Fibroblast of skin of abdomen (primary cell): ENCODE measurements at regions not wholly inside any gene's neighbourhood (a gene's known extent, or its start where the extent isn't known, plus 50 kb on each side); places are given as distances from the start of the nearest gene placed in this dataset.
A peak's percentile ranks its signal among the peaks of the same experiment; 100 is the strongest.

Experiments
- DNase-seq: peaks from one replicate; pipeline ENCODE4 v3.0.0-alpha.2; 2013

DNA sequence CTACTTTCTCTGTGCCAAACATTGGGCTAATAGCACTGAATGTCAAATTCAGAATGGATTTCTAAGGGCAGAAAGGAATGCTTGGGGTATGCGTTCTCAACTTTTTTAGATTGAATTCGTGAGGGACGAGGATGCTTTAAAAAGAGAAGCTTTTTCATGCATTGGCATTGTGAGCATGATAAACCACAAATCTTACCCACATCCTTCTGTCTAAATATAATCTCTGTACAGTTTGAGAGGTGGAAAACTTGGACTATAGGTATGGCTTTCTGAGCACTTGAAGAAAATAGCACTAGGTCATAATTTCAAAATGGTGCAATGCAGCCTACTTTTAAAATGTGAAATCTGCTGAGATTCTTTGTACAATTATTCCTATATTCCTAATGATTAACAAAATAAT lies 71.4 kb upstream of the HHIP start:
- DNase-seq, result no peak

DNA sequence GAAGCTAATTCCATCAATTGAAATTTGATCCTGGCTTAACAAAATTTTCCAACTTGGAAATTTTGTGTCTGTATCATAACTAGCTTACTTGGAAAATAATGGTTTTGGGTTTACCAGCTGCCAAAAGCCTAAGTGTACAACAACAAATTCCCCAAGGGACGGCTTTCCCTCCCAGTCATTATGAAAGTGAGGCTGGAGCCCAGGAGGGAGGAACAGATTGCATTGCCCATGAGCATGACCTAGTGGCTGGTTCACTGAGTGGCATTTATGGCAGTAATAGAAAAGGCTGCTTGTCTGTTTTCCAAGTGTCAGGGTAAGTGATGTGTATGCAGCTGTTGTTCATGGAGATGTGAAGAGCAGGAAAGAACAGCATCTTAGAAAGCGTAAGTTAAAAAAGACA lies 70.8 kb upstream of the HHIP start:
- no peak for DNase-seq

DNA sequence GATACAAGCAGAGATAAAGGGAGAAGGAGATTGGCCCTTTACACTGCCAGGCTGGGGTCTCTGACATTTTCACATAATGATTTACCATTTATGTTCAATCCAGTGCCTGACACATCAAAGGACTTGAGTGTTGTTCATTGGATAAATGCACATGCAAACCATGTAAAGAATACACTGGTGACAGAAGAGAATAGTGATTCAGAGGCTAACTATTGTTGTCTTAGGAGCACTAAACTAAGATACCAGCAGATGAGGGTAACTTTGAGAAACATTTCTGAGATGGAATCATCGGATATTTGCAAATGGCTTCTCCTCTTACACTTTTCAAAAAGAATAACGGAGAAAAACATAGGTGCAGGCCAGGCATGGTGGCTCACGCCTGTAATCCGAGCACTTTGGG lies 67.3 kb upstream of the HHIP start:
- DNase-seq, result peak; percentile 52

DNA sequence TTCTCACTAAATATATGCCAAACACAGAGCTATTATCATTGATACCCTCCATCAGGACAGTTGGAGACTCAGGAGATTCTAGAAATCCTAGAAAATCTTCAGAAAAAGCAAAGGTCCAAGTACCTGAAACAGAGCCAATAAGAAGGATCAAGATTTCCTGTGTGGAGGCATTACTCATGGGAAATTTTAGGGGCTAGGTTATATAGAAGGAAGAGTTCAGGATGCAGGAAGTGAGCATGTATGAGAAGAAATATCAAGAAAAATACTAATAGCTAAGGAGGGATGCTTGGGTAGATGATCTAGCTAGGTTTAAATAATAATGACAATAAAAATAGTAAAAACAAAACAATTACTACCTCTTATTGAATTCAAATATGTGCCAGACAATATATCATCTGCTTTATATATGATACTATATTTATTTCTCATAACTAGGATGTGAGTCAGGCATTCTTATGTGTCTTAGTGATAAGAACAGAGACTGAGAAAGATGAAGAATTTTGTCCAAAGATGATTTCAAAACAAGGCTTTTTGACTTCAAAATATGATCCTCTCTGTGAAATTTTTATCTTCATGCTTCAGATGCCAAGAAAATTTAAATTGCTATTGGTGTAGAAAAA lies 66.4 kb upstream of the HHIP start:
- DNase-seq, result peak; percentile 58

DNA sequence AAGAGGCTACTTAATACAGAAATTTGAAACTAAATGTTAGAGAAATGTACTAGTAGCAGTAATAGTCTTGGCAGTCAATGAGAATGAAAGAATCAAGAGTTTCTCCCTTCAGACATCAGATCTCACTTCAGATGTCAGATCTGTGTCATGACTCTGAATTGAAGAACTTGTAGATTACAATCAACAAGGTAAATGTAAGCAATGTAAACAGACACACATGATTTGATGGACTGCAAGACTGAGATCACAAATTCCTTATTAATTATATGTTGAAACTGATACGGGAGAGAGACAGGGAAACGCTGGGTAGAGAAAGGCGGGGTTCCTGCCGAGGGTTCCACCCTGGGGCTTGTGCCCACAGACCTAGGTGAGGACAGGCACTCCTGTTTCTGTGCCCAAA lies 65.5 kb upstream of the HHIP start:
- DNase-seq, result no peak

DNA sequence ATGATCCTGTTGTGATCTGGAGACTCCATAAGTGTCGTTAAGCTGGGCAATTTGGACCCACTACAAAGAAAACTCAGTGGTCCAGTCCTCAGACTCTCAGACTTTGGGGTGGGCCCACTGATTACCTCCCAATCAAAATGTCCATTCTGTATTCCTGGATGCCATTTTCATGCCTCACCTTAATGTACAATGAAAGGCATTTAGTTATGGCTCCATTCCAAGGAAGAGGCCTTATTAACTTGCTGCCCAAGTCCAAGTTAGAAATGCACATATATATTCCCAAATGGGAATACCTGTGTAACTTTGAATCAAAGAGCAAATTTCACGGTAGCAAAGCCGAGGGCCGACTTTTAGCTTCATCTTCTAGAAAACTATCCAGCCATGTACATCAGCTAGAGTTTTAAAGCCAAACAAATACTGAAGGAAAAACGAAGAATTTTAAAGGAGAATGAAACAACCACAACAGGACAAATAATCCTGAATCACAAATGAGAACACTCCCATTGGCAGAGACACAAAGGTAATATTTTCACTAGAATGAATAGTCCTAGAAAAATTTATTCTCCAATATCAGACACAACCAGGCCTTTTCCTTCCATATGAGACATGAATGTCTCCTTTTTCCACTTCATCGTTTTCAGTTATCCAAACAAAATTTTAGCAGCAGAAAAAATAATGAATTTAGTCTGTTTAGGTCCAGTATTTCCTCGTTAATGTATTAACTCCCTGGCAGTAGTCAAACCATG lies 63.7 kb upstream of the HHIP start:
- peak; percentile 57 for DNase-seq

DNA sequence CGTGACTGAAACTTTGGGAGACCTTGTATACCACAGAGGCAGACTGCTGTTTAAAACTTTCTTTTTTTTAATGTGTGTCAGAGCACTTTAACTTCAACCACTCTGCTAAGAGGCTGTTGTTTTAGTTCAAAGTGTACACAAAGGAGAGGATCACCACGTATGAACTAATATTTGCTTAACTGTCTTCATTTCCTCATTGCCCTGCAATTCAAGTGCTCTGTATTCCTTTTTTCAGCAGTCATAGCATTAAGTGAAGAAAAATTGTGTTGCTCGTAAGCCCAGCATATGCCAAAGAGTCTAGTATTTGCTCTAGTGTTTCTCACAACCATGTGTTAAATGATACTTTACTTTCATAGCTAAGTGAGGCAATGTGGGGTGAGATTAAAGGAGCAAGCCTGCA lies 63.0 kb upstream of the HHIP start:
- no peak for DNase-seq

DNA sequence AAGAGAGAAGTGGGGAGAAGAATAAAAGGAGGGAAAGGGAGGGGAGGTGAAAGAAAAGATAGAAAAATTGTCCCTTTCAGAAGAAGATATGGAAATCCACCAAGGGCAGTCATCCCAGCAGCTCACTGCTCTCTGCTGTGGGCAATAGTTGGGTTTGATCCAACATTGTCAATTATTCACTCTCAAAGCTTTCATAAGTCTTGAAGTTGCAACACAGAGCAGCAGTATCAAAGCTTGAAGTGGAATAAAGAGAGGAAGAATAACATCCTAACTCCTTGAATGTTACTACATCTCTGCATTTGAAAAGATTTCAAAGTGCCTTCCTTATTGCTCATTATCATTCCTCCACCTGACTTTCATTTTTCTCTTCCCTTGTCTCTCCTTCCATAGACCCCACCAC lies 62.3 kb upstream of the HHIP start:
- peak; percentile 55 for DNase-seq

DNA sequence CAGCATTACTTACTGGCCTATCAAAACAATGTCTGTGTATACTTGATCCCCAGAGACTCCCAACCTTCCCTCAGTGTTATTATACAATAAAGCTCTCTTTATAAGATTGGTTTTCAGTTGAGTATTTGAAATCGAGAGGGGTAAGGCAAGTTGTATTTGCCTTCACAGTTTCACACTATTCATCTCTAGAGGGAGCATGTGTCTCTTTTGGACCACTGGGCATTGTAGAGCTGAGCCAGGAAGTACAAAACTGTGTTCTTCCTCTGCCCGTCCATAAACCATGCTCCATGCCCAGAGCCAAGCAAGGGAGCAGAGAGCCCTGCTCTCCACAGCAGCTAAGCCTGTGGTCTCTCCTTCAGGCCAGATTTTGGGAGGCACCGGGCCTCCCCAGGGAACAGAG lies 61.5 kb upstream of the HHIP start:
- DNase-seq, result no peak

DNA sequence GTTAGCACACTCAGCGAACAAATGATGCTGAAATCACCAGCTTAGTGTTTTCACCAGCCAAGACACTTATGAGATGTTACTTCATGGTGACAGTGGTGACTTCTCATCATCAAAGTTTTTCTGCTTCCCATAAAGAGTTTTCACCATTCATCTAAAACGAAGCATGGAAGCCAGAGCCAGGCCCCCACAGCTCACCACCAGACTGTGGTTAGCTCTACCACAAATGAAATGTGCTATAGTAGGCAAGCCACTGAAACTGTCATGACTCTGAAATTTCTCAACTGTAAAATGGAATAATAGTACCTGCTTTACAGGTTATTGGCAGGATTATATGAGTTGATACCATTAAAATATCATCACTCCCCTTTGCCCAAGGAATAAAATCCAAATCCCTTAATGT lies 56.4 kb upstream of the HHIP start:
- no peak for DNase-seq

DNA sequence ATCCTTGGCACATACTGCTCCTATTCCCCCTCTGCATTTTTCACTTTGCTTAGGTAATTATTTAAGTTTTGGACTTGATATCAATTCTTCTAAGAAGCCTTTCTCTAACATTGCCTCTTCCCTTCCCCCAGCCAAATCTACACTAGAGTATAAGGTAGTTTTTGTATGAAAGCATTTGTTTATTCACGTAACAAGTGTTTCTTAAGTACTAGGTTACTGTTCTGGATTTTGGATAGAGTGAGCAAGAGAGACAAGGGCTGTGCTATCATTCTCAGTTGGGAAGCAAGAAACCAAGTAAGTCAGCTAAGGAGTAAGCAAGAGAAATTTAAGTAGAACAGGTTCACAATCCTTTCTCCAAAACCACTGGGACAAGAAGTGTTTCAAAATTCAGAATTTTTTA lies 55.9 kb upstream of the HHIP start:
- no peak for DNase-seq

DNA sequence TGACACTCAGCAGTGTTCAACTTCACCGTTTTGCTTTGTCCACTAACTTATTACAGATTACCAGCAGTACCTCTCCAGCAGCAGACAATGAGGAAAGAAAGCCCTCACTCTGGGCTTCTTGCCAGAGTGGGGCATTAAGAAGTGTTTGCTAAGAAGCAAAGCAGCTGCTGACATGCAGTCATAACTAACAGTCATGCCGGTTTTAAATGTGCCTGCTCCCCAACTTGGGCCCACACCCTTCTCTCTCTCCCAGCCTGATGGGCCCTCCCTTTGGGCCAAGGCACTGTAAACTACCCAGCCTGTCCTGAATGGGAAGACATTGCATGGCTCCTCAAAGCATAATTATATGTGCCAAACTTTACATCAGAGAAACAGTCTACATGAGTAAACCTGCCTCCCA lies 54.6 kb upstream of the HHIP start:
- peak; percentile 89 for DNase-seq

DNA sequence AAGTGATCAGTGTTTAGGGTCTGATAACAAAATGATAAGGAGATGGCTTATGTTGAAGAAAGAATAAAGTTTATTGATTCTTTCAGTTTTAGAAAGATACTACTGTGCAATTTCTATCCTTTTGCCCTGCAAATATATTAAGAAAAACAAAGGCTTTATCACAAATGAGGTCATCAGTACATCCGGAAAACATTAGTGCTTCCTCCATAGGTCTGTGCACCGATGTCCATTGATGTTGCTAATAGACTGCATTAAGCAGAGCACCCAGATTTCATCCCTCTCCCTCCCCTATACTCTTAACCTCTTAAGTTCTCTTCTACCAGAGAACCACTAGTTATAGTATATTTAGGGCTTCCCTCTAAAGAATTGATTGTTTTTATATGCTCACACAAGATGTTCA lies 53.7 kb upstream of the HHIP start:
- no peak for DNase-seq

DNA sequence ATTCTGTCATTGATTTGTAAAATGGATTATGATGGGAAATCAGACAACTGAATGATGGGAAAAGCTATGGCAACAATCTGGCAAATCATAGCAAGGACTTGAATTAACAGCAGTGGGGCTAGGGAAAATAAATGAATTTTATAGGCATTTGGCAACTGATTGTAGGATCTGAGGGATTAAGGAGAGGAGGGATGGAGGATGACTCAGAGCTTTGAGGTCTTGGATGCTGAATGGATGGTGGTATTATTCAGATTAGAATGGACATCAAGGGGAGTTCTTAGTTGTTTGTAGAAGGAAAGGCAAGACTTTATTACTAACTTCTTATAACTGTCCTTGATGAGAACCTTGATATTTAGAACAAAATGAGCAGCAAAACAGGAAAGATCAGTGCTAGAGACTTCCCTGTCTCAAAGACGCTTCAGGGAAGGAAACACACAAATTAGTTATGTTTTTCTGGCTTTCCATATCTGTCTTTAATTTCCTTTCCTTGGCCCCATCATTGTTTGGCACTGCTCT lies 51.4 kb upstream of the HHIP start:
- DNase-seq, result peak; percentile 43

DNA sequence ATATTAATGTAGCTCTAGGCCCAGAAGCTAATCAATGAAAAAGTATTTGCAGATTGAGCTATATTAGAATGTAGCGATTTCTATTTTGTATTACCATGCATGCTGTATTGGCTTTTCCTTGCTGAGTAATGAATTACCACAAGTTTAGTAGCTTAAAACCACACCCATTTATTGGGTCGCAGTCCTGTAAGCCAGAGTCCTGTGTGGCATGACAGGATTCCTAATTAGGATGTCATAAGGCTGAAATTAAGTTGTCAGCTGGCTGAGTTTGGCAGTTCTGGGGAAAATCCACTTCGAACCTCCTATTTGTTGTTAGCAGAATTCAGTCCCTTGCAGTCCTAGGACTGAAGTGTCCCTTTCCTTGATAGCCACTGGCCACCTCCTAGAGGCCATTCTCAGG lies 50.3 kb upstream of the HHIP start:
- no peak for DNase-seq
